Activated CD8-positive, alpha-beta memory T cell treated with anti-CD3 and anti-CD28 coated beads for 1 hour (primary cell): ENCODE measurements at regions not wholly inside any gene's neighbourhood (a gene's known extent, or its start where the extent isn't known, plus 50 kb on each side); places are given as distances from the start of the nearest gene placed in this dataset.
"Not testable (repeated sequence)": the region's sequence is repeated elsewhere in the genome, so short reads cannot be mapped to it uniquely, and the experiment has no call there.

ENCODE experiments used
- DNase-seq, 2 donors: peaks; one replicate each; pipeline ENCODE4 v3.0.0-alpha.2; 2020; ENCODE audit warnings: low read depth in 1 of 2; ENCODE audit errors: extremely low read depth in 1 of 2

- DNase-seq, result no peak
Observed at GRCh38 chr6:103119056-103119455, 1725.5 kb downstream of the GRIK2 start.

DNA sequence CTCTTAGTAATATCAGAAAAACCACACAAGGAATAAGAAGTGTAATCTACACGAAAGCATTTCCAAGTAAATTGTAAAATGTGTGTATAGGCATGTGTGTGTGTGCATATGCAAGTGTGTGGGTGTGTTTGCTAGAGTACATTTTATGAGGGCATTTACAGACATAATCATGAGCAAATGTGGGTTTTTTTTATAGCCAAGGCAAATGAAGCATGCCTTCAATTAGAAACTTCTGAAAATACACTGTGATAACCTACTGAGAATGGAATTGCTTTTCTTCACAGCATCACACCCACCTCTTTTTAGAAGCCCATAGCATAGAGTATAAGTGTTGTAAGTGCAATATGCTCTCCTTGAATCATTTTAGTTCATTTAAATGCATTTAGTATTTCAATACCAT lies 1721.1 kb downstream of the GRIK2 start:
- no peak for DNase-seq

GRCh38 chr6:103113416-103113815 lies 1719.9 kb downstream of the GRIK2 start:
- no peak for DNase-seq

DNA sequence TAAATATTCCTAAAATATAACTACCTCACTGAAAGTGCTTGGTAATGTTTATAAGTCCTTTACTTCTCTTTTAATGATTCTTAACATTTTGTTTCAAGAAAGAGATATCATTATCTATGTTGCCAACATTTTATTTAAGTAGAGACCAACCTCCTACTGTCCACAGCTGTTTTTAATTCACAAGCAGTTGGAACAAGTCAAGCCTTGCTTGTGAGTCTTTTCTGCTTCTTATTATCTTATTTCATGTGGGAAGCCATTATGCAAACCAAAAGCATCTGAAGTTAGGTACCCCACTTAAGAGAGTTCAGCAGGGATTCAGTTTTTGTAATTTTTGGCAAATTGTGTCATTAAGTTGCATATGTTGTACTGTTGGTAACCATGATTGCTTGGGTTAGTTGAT lies 1714.5 kb downstream of the GRIK2 start:
- DNase-seq, result no peak

GRCh38 chr6:103105686-103106085 lies 1712.2 kb downstream of the GRIK2 start:
- DNase-seq, result no peak

DNA sequence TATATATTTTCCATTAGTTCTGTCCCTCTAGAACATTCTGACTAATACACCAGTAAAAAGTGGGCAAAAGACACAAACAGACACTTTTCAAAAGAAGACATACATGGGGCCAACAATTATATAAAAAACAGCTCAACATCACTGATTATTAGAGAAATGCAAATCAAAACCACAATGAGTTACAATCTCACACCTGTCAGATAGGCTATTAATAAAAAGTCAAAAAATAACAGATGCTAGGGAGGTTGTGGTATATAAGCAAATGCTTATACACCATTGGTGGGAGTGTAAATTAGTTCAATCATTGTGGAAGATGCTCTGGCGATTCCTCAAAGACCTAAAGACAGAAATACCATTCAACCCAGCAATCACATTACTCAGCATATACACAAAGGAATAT lies 1707.8 kb downstream of the GRIK2 start:
- no peak for DNase-seq

DNA sequence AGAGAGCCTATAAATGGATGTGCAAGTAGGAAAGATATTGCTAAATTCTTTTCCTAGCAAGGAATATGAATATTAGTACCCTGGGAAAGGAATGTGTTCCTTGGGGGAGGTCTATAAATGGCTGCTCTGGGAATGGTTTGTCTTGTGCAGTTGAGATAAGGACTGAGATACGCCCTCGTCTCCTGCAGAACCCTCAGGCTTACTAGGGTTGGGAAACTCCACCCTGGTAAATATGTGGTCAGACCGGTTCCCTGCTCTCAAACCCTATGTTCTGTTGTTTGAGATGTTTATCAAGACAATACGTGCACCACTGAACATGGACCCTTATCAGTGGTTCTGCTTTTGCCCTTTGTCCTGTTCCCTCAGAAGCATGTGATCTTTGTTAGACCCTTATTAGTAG lies 1698.9 kb downstream of the GRIK2 start:
- DNase-seq, result not testable (repeated sequence)

DNA sequence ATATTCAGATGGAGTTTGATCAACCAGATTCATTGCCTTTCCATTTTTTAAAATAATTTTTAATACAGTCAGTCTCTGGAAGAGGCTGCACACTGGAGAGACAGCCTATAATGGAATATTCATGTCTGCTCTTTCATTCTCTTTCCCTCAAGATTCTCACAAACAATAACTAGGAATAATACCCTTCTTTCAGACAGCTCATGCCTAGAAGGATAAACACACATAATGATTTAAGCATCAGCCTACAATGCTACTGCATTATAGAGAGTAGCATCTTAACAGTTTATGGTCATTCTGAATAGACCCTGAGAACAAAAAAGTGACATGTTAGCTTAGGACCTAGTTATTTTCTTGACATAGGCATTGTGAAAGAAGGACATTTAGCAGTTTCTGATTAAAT lies 1692.3 kb downstream of the GRIK2 start:
- no peak for DNase-seq

- no peak for DNase-seq
Observed at GRCh38 chr6:103081876-103082630, 1688.5 kb downstream of the GRIK2 start.

DNA sequence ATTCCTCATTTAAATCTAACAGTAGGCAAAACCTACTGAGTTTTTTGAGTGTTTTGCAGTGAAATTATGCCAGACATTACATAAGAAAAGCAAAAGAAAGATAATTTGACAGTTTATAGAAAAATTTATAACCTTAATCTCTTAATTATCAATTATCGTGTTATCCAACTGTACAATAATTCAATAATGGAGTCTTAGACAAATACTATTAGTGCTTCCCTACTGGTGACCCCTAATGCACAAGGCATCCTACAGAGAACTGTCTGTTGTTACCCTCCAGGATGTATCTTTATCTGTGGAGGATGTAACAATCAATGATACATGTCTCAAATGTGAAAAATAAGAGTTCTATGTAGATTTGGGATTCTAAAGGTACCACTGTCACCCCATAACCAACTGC lies 1687.6 kb downstream of the GRIK2 start:
- no peak for DNase-seq

- DNase-seq, result no peak
Observed at GRCh38 chr6:103080497-103080896, 1687.0 kb downstream of the GRIK2 start.

DNA sequence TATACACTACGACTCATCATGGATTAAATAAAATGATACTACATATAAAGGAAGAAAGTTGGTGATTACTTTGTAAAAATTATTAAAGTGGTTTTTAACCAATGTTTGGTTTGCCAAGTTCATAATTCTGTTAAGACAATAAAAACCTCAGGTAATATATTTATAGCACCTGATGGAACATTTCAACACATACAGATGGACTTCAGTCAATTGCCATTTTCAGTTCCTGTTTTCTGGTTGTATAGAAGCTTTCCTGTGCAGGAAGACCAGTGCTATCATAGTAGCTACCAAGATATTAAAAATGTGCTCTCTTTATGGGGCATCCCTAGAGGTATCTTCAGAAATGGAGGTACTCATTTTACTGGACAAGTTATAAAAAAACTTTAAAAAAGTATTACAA lies 1686.4 kb downstream of the GRIK2 start:
- DNase-seq, result no peak

DNA sequence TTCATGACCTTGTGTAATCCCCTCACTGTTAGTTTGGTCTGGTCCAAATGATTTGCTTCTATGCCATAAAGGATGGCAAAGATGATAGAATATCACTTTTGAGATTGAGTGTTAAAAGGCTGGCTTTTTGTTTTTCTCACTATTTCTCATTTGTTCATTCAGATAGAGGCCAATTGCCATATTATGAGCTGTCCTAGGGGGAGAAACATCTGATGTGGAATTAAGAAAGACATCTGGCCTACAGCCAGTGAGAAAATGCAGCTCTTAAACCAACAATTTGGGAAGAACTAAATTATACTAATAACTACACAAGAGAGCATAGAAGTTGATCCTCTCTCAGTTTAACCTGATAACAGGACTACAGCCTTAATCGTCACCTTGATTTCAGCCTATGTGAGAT lies 1668.6 kb downstream of the GRIK2 start:
- DNase-seq, result no peak

DNA sequence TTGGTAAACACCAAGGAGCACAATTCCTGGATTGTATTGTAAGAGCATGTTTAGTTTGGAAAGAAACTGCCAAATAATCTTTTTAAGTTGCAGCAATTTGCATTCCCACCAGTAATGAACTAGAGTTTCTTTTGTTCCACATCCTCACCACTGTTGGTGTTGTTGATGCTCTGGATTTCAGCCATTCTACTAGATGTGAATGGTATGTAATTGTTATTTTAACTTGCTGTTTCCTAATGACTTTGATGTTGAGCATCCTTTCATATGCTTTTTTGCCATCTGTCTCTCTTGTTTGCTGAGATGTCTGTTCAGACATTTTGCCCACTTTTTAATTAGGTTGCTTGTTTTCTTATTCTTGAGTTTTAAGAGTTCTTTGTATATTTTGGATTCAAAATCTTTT lies 1654.1 kb downstream of the GRIK2 start:
- no peak for DNase-seq

DNA sequence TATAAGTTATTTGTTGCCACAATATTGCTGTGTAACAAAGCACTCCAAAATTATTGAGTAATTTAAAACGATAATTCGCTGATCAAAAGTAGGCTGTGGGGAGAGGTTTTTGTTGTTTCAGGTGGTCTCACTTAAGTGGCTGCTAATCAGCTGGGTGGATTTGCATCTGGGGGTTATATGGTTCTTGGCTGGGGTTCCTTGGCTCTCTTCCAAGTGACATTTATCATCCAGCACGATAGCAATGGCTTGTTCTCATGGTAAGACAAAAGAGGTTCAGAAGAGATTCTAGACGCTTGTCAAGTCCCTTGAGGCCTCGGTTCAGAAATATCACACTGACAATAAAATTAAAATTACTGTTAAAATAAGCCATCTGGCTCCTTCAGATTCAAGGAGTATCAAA lies 1648.8 kb downstream of the GRIK2 start:
- no peak for DNase-seq

- DNase-seq, result no peak
Observed at GRCh38 chr6:103036846-103037245, 1643.3 kb downstream of the GRIK2 start.

- no peak for DNase-seq
Observed at GRCh38 chr6:103027271-103027931, 1633.9 kb downstream of the GRIK2 start.

DNA sequence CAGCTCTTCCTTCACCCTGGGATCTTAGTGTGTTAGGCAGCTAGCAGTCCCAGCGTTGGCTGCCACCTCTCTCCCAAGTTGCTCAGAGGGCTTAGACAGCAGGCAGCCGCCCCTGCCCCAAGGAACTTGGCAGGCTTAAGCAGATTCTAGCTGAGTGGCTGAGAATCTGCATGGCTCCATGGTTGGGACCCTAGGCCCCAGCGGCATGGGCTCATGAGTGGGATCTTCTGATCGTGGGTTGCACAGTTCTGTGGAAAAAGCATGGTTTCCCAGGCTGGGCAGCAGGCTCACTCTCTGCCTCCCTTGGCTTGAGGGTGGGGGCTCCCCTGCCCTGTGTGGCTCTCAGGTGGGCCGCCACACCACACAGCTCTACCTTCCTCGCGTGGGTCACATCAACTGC lies 1624.9 kb downstream of the GRIK2 start:
- DNase-seq, result no peak

DNA sequence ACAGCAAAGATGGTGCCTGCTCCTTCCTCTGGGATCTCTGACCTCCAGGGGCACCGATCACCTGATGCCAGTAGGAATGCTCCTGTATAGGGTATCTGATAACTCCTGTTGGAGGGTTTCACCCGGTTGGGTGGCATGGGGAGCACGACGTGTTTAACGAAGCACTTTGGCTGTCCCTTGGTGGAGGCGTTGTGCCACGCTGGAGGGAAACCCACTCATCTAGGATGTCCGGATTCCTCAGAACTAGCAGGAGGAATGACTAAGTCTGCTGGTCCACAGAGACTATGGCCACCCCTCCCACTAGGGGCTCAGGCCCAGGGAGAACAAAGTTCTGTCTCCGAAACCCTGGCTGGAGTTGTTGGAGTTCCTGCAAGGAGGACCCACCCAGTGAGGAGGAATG lies 1624.4 kb downstream of the GRIK2 start:
- DNase-seq, result no peak

DNA sequence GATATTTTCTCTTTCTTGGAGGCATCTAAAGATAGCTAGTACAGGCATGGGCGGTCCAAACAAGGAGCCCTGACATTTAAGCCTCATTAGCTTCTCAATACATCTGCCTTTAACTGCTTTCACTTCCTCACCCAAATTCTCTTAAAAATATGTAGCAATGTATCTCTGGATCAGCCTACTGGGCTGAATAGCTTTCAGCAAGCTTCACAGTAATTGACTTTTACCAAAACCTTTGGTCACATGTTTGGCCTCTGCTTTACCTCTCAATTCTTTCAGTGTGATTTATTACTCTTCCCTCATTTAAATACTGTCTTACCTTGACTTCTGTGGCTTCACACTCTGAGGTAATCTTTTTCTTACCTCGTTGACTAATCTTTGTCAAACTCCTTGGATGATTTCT lies 1618.1 kb downstream of the GRIK2 start:
- no peak for DNase-seq

GRCh38 chr6:103002282-103002681 lies 1608.8 kb downstream of the GRIK2 start:
- DNase-seq, result no peak

DNA sequence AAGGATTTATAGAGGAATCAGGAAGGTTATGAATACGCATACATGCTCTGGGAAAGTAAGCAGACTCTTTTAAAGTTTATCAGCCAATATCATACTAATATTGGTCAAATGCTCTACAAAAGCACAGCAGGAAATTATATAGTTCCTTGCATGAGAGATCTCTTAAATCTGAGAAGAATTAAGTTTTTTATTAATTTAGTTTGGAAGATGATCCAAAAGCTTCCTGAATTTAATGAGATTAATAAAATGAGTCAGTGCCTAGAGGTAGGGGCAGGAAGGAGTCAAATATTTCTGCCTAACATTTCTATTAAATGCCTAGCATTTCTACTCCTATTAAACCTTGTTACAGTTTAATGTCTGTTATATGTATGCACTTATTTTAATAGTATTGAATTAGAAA lies 1608.2 kb downstream of the GRIK2 start:
- no peak for DNase-seq

DNA sequence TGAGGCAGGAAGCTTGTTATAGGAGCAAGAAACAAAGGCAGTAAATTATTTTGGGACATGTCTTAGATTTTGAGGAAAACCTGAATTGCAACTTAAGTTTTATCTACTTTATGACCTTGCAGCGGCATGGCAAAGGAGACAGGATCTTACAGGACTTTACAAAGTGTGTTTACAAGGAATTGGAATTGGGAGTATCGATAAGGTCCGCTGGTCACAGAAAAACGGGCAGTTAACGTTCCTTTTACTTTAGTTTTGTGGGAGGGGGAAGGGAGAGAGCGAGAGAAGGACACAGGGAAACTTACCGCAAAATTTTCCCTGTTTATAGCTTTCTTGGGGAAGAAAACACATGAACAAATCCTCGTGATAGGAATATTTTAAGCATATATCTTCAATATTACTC lies 1607.2 kb downstream of the GRIK2 start:
- DNase-seq, result no peak
